ENCODE measurements at regions not wholly inside any gene's neighbourhood (a gene's known extent, or its start where the extent isn't known, plus 50 kb on each side); places are given as distances from the start of the nearest gene placed in this dataset.

DNA sequence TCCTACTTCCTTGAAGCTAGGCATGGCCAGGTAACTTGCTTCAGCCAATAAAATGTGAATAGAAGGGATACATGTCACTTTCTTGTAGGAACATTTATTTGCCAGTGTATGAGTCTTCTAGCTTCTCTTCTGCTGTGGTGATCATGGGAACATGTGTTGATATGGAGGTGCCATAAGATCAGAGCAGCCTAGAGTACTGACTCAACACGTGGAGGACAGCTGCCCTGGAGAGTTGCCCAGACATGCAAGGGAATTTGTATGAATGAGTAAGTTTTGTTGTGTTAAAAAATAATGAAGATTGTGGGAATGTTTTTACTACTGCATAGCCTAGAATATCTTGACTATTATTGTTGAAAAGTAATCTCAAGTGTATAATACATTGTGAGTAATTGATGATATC is 502.3 kb downstream of the NUF2 start:
- DNase-seq: peak in 1 of 4 donors; percentile 33
- no peak for ATAC-seq
- TF ChIP-seq, protein P1, sequence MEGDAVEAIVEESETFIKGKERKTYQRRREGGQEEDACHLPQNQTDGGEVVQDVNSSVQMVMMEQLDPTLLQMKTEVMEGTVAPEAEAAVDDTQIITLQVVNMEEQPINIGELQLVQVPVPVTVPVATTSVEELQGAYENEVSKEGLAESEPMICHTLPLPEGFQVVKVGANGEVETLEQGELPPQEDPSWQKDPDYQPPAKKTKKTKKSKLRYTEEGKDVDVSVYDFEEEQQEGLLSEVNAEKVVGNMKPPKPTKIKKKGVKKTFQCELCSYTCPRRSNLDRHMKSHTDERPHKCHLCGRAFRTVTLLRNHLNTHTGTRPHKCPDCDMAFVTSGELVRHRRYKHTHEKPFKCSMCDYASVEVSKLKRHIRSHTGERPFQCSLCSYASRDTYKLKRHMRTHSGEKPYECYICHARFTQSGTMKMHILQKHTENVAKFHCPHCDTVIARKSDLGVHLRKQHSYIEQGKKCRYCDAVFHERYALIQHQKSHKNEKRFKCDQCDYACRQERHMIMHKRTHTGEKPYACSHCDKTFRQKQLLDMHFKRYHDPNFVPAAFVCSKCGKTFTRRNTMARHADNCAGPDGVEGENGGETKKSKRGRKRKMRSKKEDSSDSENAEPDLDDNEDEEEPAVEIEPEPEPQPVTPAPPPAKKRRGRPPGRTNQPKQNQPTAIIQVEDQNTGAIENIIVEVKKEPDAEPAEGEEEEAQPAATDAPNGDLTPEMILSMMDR (IDR thresholded peaks at IDR 0.05): no peak
- no peaks in the 10 kb centered on the region for H3K36me3 ChIP-seq
- no peak overlapping the region for H3K27ac ChIP-seq
- H3K9me3 ChIP-seq: peaks cover 0 to 2% of the 10 kb centered on the region in 2 donors
- no peaks in the 10 kb centered on the region for H3K27me3 ChIP-seq
- intact Hi-C loops (cut with DNase I): no loop called here
- H3K4me3 ChIP-seq: no peak overlapping the region
- no peaks in the 10 kb centered on the region for H3K4me1 ChIP-seq

DNA sequence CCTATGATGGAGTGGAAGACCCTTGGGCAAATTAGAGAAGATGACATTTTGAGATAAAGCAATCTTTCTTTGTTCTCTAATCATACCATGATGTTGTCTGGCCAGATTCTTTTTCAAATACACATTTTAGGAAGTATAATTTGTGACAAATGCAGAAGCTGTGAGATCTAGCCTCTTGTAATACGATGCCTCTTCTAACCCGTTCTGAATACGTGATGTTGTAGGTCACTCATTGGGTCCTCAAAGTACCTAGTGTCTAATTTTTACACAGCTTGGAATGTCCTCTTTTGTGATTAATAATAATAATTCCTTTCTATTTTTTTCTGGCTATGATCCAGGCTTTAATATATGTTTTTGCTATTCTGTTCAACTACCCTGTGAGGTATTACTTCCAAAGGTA is 502.7 kb downstream of the NUF2 start:
- intact Hi-C loops (cut with DNase I): no loop called here
- no peak overlapping the region for H3K4me3 ChIP-seq
- peaks cover 0 to 2% of the 10 kb centered on the region in 2 donors for H3K9me3 ChIP-seq
- H3K36me3 ChIP-seq: no peaks in the 10 kb centered on the region
- TF ChIP-seq, protein P1 (IDR thresholded peaks at IDR 0.05): no peak
- no peak for DNase-seq
- H3K27me3 ChIP-seq: no peaks in the 10 kb centered on the region
- ATAC-seq: no peak
- H3K27ac ChIP-seq: no peak overlapping the region
- H3K4me1 ChIP-seq: no peaks in the 10 kb centered on the region

GRCh38 chr1:163826500-163826899 is 504.7 kb downstream of the NUF2 start:
- TF ChIP-seq, protein P1 (IDR thresholded peaks at IDR 0.05): no peak
- intact Hi-C loops (cut with DNase I): no loop called here
- no peak for DNase-seq
- no peak for ATAC-seq
- H3K4me3 ChIP-seq: no peak overlapping the region
- peaks cover 0 to 2% of the 10 kb centered on the region in 2 donors for H3K9me3 ChIP-seq
- no peak overlapping the region for H3K27ac ChIP-seq
- H3K4me1 ChIP-seq: no peaks in the 10 kb centered on the region
- H3K27me3 ChIP-seq: no peaks in the 10 kb centered on the region
- no peaks in the 10 kb centered on the region for H3K36me3 ChIP-seq

DNA sequence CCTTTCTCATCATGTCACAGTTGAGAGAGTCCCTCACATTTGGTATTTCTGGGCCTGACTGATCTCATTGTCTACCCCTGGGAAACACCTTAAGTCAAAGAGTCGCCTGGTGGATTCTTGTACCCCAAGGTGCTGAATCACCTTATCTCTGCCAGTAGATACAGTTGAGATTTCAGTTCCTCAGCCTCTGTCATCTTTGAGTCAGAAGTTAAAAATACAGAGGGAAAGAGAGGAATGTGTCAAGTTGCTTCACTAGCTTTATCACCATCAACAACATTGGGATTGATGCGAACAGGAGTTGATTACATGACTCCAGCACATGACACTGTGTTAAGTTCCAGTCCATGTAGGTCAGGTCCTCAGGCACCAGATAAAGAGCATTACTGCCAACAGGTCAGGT is 513.0 kb downstream of the NUF2 start:
- no peaks in the 10 kb centered on the region for H3K4me1 ChIP-seq
- intact Hi-C loops (cut with DNase I): no loop called here
- H3K9me3 ChIP-seq: no peaks in the 10 kb centered on the region
- DNase-seq (no peak), ATAC-seq (no peak)
- no peaks in the 10 kb centered on the region for H3K27me3 ChIP-seq
- H3K27ac ChIP-seq: no peak overlapping the region
- H3K36me3 ChIP-seq: no peaks in the 10 kb centered on the region
- H3K4me3 ChIP-seq: no peak overlapping the region
- TF ChIP-seq, protein P1 (IDR thresholded peaks at IDR 0.05): no peak

DNA sequence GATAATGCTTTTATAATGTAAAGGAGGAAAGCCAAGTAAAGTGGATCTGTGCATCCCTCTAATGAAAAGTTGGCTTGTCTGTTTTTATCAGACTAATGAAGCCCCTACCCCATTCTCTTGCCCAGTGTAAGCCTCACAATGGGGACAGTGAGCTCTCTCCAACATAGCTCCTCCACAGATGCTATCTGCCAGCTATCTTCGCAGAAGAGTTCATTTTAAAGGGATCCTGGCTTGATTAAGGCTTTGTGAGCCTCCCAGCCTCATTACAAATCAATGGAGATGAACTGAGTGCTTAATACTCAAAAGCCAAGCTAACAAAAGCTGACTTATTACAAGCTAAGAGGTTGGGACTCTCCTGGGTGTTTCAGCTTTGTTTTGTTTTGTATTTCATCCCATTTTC is 514.7 kb downstream of the NUF2 start:
- H3K4me3 ChIP-seq: no peak overlapping the region
- intact Hi-C loops (cut with DNase I): no loop called here
- no peaks in the 10 kb centered on the region for H3K36me3 ChIP-seq
- no peaks in the 10 kb centered on the region for H3K9me3 ChIP-seq
- no peak for DNase-seq
- TF ChIP-seq, protein P1 (IDR thresholded peaks at IDR 0.05): no peak
- no peak overlapping the region for H3K27ac ChIP-seq
- H3K4me1 ChIP-seq: no peaks in the 10 kb centered on the region
- no peak for ATAC-seq
- no peaks in the 10 kb centered on the region for H3K27me3 ChIP-seq

Data from left lung (tissue), 4 donors.